T-helper 22 cell (primary cell): ENCODE measurements at regions not wholly inside any gene's neighbourhood (a gene's known extent, or its start where the extent isn't known, plus 50 kb on each side); places are given as distances from the start of the nearest gene placed in this dataset.
"Not testable (repeated sequence)": the region's sequence is repeated elsewhere in the genome, so short reads cannot be mapped to it uniquely, and the experiment has no call there.

Source experiments
- DNase-seq: peaks from one replicate; pipeline ENCODE4 v3.0.0-alpha.2; 2020; ENCODE audit warnings: low read depth

- no peak for DNase-seq
Observed at GRCh38 chr13:105684216-105684615, 851.2 kb downstream of the EFNB2 start.

- DNase-seq, result no peak
Observed at GRCh38 chr13:105679838-105680237, 855.6 kb downstream of the EFNB2 start.

GRCh38 chr13:105678072-105678471 lies 857.4 kb downstream of the EFNB2 start:
- no peak for DNase-seq

DNA sequence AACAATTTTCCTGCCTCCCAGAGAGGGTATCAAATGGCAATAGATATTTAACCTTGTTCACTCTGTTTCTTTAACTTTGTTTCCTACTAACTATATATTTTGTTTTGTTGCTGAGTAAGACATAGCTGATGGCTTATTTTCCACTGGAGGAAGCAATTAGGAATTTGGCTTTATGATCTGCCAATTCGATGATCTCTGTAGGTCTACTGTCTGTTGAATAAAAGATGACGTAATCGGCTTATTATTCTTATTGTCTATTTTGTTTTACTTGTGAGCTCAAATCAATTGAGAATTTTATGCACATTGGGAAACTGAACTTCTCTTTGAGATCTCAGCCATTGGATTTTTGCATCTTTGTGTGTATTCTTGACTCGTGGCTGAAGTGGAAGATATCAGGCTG lies 862.6 kb downstream of the EFNB2 start:
- DNase-seq, result no peak

DNA sequence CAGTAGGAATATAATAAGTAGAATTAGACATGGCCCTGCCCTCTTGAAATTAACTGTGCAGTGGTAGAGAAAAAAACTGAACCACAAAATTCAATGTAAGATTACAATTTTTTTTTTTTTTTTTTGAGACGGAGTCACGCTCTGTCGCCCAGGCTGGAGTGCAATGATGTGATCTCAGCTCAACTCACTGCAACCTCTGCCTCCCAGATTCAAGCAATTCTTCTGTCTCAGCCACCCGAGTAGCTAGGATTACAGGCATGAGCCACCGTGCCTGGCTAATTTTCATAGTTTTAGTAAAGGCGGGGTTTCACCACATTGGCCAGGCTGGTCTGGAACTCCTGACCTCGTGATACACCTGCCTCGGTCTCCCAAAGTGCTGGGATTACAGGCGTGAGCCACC lies 864.3 kb downstream of the EFNB2 start:
- DNase-seq, result not testable (repeated sequence)

DNA sequence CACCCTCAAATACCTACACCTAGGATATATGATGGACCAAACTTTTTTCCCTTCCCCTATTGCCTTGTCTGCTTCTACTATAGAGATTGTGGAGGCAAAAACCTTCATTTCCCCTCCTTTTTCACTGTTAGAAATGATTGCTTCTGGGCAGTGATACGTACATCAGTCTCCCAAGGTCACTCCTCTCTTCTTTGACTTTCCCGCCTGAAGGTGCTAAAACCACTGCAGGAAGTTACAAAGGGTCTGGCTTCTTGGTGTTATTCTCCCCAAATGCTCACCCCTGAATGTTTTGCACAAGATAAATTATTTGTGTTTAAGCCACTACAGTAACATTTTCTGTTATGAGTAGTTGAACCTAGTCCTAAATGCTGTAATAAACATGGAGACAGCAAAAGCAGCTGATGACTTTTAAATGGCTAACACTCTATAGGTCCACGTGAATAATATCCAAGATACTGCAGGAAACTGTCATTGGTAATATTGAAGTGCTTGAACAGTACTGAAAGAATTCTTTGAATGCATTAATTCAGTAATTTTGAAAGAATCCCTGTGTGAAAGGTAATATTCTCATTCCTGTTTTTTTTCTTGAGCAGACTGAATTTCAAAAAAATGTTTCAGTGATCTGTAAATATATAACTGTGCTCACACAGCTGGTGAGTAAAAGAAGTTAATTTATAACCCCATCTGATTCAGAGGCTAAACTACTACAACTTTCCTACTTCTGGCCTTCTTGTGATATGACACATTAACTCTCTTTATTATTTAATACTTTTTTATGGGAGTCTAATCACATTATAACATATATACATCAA lies 865.1 kb downstream of the EFNB2 start:
- no peak for DNase-seq

- DNase-seq, result no peak
Observed at GRCh38 chr13:105665284-105665683, 870.2 kb downstream of the EFNB2 start.

- no peak for DNase-seq
Observed at GRCh38 chr13:105663182-105663581, 872.3 kb downstream of the EFNB2 start.

GRCh38 chr13:105660561-105660960 lies 874.9 kb downstream of the EFNB2 start:
- no peak for DNase-seq

DNA sequence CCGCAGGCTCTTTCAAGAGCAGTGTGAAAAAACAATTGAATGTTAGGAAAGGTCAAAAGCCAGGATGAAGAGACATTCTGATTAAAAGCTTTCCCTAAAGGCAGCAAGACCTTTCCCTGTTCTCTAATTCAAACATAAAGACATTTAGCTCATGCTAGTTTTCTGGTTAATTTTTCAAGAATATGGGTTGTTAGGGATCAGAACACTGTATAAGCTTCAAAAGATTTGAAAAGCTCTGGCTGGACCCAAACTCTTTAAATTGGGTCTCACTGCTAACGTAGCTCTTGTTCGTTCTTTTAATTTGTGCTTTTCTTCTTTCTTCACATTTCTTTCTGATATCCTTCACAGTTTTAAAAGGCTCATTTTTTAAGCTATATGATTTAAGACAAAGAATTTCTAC lies 877.0 kb downstream of the EFNB2 start:
- DNase-seq, result no peak

DNA sequence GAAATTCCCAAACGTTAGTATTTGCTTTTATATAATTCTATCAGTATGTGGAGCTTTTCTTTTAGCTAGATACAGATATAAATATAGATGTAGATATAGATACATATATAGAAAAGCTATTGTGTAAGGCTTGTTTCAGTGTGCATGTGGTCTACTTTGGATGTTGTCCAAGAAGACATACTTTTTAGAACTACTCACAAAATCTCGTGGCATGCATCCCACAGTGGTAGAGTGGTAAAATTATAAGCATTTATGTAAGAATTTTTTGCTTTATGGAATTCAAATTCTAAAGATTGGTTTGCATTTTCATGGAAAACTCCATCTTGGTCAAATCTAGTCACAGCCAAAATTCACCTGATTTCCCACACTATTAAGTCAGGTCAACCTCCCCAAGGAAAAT lies 880.4 kb downstream of the EFNB2 start:
- DNase-seq, result no peak

DNA sequence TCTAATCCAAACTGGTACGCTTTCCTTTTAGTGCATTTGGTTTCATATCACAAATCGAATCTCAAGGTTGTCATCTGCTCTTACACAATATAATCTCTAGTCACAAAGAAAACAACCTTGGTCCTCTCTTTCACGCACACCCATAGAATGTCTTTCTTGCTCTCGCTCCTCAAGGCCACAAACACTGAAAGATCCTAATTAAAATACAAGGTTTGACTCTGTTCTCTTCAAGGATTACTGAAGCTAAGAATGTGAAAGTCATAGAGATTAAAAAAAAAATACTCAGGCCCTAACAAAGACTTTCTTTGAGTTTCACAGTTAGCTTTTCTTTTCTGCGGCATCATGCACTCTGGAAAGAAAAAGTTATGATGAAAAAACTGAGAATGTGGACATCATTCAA lies 891.5 kb downstream of the EFNB2 start:
- DNase-seq, result no peak

- no peak for DNase-seq
Observed at GRCh38 chr13:105642511-105642958, 892.9 kb downstream of the EFNB2 start.

- DNase-seq, result no peak
Observed at GRCh38 chr13:105641121-105641520, 894.3 kb downstream of the EFNB2 start.

DNA sequence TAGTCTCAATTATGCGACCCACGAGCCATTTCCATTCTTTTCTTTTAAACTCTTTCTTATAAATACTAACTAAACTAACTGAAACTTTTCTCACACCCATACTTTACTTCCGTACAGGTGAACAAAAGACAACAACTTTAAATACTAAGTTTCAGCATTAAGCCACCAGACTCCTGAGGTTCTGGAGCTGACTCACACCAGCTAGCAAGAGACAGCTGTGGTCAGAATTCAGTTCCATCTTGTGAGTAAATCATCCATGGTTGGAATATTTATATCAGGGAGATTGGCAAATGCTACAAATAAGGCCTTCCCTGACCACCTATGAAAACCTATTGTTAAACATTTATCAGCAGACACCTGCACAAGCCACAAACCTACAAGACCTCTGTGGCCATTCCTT lies 897.0 kb downstream of the EFNB2 start:
- no peak for DNase-seq

DNA sequence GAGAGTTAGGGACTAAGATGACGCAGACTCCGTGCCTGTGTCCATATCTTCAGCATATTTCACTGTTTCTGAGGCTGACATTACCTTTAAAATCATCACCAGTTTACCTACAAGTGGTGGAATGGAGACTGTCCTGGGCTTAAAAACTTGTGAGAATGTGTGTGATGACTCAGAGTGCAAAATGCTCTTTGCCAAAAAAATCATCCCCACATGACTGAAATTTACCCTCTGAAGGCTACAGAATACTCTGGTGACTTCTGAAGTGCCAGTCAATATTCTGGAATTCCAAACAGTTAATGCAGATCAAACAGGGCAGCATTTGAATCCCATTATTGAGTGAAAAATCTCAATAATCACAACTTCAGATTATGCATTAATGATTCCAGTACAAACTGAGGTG lies 901.4 kb downstream of the EFNB2 start:
- DNase-seq, result no peak

GRCh38 chr13:105630431-105630830 lies 905.0 kb downstream of the EFNB2 start:
- no peak for DNase-seq

GRCh38 chr13:105627270-105627669 lies 908.2 kb downstream of the EFNB2 start:
- DNase-seq, result no peak

- DNase-seq, result no peak
Observed at GRCh38 chr13:105625691-105626090, 909.8 kb downstream of the EFNB2 start.

GRCh38 chr13:105616333-105617075 lies 919.0 kb downstream of the EFNB2 start:
- DNase-seq, result no peak

GRCh38 chr13:105612541-105612940 lies 922.9 kb downstream of the EFNB2 start:
- DNase-seq, result no peak

GRCh38 chr13:105611424-105611823 lies 924.0 kb downstream of the EFNB2 start:
- DNase-seq, result no peak

DNA sequence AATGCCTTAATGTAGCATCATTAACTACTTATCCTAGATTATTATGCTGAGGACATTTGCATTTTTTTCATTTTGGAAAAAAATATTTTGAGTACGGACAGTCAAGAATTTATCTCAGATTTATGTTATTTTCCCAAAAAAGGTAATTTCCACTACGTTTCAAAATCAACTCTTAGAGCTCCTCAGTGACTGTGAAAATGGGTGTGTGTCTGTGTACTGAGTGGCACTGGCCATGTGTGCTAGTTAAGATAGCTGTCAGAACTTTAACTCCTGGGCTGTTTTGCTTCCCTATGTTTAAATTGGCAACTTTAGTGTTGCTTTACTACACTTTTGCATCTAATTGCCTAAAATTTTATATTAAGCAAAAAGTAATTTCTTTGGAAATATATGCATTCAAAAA lies 927.4 kb downstream of the EFNB2 start:
- no peak for DNase-seq

DNA sequence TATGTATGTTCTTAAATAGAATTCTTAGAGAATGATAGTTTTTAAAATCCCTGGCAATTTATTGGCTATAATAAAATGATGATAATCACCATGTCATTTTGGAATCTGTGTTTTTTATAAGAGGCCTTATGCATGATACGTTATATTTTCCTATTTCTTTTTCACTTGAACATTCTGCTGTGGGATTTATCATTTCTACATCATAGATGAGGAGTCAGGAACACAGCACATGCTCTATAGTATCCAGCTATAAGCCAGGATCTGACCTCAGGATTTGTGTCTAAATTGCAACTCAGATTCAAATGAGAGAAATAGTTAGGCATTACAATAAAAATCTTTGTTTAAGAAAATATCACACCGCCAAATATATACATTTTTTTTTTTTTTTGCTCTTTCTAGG lies 928.0 kb downstream of the EFNB2 start:
- DNase-seq, result no peak
